Suprapubic skin (tissue), 4 donors: ENCODE measurements at regions not wholly inside any gene's neighbourhood (a gene's known extent, or its start where the extent isn't known, plus 50 kb on each side); places are given as distances from the start of the nearest gene placed in this dataset.

Experiments
- EP300 ChIP-seq: sonication (generic); formaldehyde crosslinking; IDR thresholded peaks from one replicate; pipeline ENCODE4 v1.6.1; 2017; ENCODE audit warnings: antibody characterized with exemption
- POLR2A ChIP-seq, 2 donors: fragments of 450-650 bp; IDR thresholded peaks; one replicate each; pipeline ENCODE4 v1.6.1; 2017; ENCODE audit warnings: antibody characterized with exemption in 2 of 2, mild to moderate bottlenecking in 2 of 2, moderate library complexity in 2 of 2
- POLR2AphosphoS5 ChIP-seq, 3 donors: sonication (generic); formaldehyde crosslinking; IDR thresholded peaks; one replicate each; pipeline ENCODE4 v1.6.1; 2017; ENCODE audit warnings: antibody characterized with exemption in 3 of 3
- TF ChIP-seq, protein P1 (sequence below), 2 donors: fragments of 200-600 bp in 1 of 2; fragments of 450-650 bp in 1 of 2; sonication (generic) in 1 of 2; IDR thresholded peaks; one replicate each; pipeline ENCODE4 v1.5.1; 2016 to 2019; ENCODE audit warnings: antibody characterized with exemption in 2 of 2, mild to moderate bottlenecking in 1 of 2, moderate library complexity in 1 of 2

DNA sequence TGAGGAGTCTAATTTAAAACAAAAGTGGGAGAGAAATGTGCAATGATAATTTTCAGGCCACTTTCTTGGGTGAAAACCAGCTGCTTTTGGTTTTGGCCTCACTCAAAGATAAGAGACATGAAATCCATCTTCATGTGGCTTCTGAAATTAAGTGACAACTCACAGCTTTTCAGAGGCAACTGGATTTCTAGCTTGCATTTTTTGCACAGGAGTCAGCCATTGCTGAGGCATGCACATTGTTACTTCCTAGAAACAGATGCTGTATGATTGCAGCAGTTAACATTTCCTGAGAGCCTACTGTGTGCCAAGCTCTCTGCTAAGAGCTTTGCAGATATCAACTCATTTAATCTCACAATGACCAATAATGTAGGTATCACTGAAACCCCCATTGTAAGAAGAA lies 562.6 kb downstream of the NR2F1-AS1 start:
- TF ChIP-seq EP300 (no peak), POLR2A (IDR thresholded peaks at IDR 0.05) (no peak), POLR2AphosphoS5 (IDR thresholded peaks at IDR 0.05) (no peak)
- TF ChIP-seq, protein P1, sequence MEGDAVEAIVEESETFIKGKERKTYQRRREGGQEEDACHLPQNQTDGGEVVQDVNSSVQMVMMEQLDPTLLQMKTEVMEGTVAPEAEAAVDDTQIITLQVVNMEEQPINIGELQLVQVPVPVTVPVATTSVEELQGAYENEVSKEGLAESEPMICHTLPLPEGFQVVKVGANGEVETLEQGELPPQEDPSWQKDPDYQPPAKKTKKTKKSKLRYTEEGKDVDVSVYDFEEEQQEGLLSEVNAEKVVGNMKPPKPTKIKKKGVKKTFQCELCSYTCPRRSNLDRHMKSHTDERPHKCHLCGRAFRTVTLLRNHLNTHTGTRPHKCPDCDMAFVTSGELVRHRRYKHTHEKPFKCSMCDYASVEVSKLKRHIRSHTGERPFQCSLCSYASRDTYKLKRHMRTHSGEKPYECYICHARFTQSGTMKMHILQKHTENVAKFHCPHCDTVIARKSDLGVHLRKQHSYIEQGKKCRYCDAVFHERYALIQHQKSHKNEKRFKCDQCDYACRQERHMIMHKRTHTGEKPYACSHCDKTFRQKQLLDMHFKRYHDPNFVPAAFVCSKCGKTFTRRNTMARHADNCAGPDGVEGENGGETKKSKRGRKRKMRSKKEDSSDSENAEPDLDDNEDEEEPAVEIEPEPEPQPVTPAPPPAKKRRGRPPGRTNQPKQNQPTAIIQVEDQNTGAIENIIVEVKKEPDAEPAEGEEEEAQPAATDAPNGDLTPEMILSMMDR (IDR thresholded peaks at IDR 0.05), result no peak
